ENCODE measurements at regions not wholly inside any gene's neighbourhood (a gene's known extent, or its start where the extent isn't known, plus 50 kb on each side); places are given as distances from the start of the nearest gene placed in this dataset.

GRCh38 chr10:10530313-10530712 is 487.4 kb upstream of the CELF2 start:
- TF ChIP-seq EZH2 (IDR thresholded peaks at IDR 0.05; ENCODE audit: borderline replicate concordance, low read length) (no peak), CTCF (IDR thresholded peaks at IDR 0.05; ENCODE audit: low read length) (no peak)
